ENCODE measurements at regions not wholly inside any gene's neighbourhood (a gene's known extent, or its start where the extent isn't known, plus 50 kb on each side); places are given as distances from the start of the nearest gene placed in this dataset.

GRCh38 chr7:27459021-27459730 is 203.5 kb downstream of the HIBADH start:
- ATAC-seq = no peak

GRCh38 chr7:27459731-27460053 is 203.0 kb downstream of the HIBADH start:
- DNase-seq (no peak), ATAC-seq (no peak)
- Histone ChIP-seq H3K4me3 (no peak overlapping the region), H3K27me3 (no peaks in the 10 kb centered on the region), H3K4me1 (no peaks in the 10 kb centered on the region), H3K36me3 (no peaks in the 10 kb centered on the region), H3K9me3 (no peaks in the 10 kb centered on the region), H3K27ac (no peak overlapping the region)
- TF ChIP-seq CTCF (IDR thresholded peaks at IDR 0.05) (no peak), POLR2A (IDR thresholded peaks at IDR 0.05) (no peak)
- intact Hi-C loops (cut with DNase I) = no loop called here
- WGBS (ENCODE audit: insufficient coverage, low coverage, low lambda C conversion rate, missing lambda C conversion rate) = 35% methylated on average over 2 of the region's 2 CpGs

More at GRCh38 chr7:27459021-27459730, 203.5 kb downstream of the HIBADH start:
- 77% methylated on average over 4 of the region's 4 CpGs for WGBS (ENCODE audit: insufficient coverage, low coverage, low lambda C conversion rate, missing lambda C conversion rate)
- no peak overlapping the region for H3K27ac ChIP-seq
- no peak for DNase-seq
- no peak overlapping the region for H3K4me3 ChIP-seq
- no peaks in the 10 kb centered on the region for H3K4me1 ChIP-seq
- TF ChIP-seq POLR2A (IDR thresholded peaks at IDR 0.05) = no peak
- no peak for TF ChIP-seq CTCF (IDR thresholded peaks at IDR 0.05)
- intact Hi-C loops (cut with DNase I) = no loop called here
- H3K9me3 ChIP-seq = no peaks in the 10 kb centered on the region
- no peaks in the 10 kb centered on the region for H3K36me3 ChIP-seq
- H3K27me3 ChIP-seq = no peaks in the 10 kb centered on the region

- no peaks in the 10 kb centered on the region for H3K9me3 ChIP-seq
- DNase-seq = no peak
- intact Hi-C loops (cut with DNase I) = no loop called here
- no peaks in the 10 kb centered on the region for H3K27me3 ChIP-seq
- TF ChIP-seq POLR2A (IDR thresholded peaks at IDR 0.05) (no peak), CTCF (IDR thresholded peaks at IDR 0.05) (no peak)
- H3K36me3 ChIP-seq = no peaks in the 10 kb centered on the region
- WGBS (ENCODE audit: insufficient coverage, low coverage, low lambda C conversion rate, missing lambda C conversion rate) = 57% methylated on average over 8 of the region's 8 CpGs
- no peak overlapping the region for H3K27ac ChIP-seq
- ATAC-seq = no peak
- no peak overlapping the region for H3K4me3 ChIP-seq
- H3K4me1 ChIP-seq = no peaks in the 10 kb centered on the region
Observed at GRCh38 chr7:27462575-27463270, 200.0 kb downstream of the HIBADH start.

- Histone ChIP-seq H3K9me3 (no peaks in the 10 kb centered on the region), H3K27me3 (no peaks in the 10 kb centered on the region), H3K4me3 (no peak overlapping the region), H3K4me1 (no peaks in the 10 kb centered on the region), H3K36me3 (no peaks in the 10 kb centered on the region), H3K27ac (no peak overlapping the region)
- ATAC-seq (no peak), DNase-seq (no peak)
- TF ChIP-seq CTCF (IDR thresholded peaks at IDR 0.05) (no peak), POLR2A (IDR thresholded peaks at IDR 0.05) (no peak)
- intact Hi-C loops (cut with DNase I) = no loop called here
- WGBS (ENCODE audit: insufficient coverage, low coverage, low lambda C conversion rate, missing lambda C conversion rate) = 86% methylated on average over 2 of the region's 2 CpGs
Observed at GRCh38 chr7:27464970-27465369, 197.7 kb downstream of the HIBADH start.

Measured in right lobe of liver (tissue), 6 donors.